T47D (cell line): ENCODE measurements at regions not wholly inside any gene's neighbourhood (a gene's known extent, or its start where the extent isn't known, plus 50 kb on each side); places are given as distances from the start of the nearest gene placed in this dataset.

ENCODE experiments used
- DNase-seq, 2 experiments: peaks; one replicate each; pipeline versions ENCODE4 v3.0.0 to v3.0.0-alpha.2; 2011 to 2012; ENCODE audit warnings: low read depth in 1 of 2, low spot score in 1 of 2
- JUND ChIP-seq: IDR thresholded peaks from 2 replicates; pipeline ENCODE4 v1.6.1; 2012; ENCODE audit warnings: low read depth
- in situ Hi-C: cut with HindIII; loops from 2 replicates; pipeline ENCODE4 v1.10.0; 2016; ENCODE audit warnings: low sequenced_read_pairs, low pct_unique_long_range_greater_than_20kb

GRCh38 chr3:194536871-194537637 is 50.3 kb upstream of the ATP13A3 start:
- in situ Hi-C loops, result no loop called here
- peak; percentile 37; the same call in 1 of the 2 replicates for TF ChIP-seq JUND
- DNase-seq, result peak; percentile 80 to 98
